CD8-positive, alpha-beta memory T cell (primary cell): ENCODE measurements at regions not wholly inside any gene's neighbourhood (a gene's known extent, or its start where the extent isn't known, plus 50 kb on each side); places are given as distances from the start of the nearest gene placed in this dataset.

ENCODE experiments used
- CTCF ChIA-PET: fragments of 350-600 bp; sonication (Branson Sonifier 250); formaldehyde crosslinking; loops from one replicate; lab custom pipeline; 2021; ENCODE audit warnings: antibody characterized with exemption; lab: Charles Lee
- POLR2A ChIA-PET: fragments of 350-600 bp; sonication (Branson Sonifier 250); formaldehyde crosslinking; loops from one replicate; lab custom pipeline; 2021; ENCODE audit warnings: antibody characterized with exemption; lab: Charles Lee
- DNase-seq, 5 donors: peaks; one replicate each; pipeline versions ENCODE4 v3.0.0 to v3.0.0-alpha.2; 2020 to 2022; ENCODE audit warnings: mixed read lengths in 1 of 5
- H3K27ac ChIP-seq: one replicate; pipeline ENCODE4 v1.7.0; 2013; ENCODE audit warnings: low read depth, mild to moderate bottlenecking, low read length, moderate library complexity
- H3K27me3 ChIP-seq: 2 replicates; pipeline ENCODE4 v1.7.0; 2013; ENCODE audit warnings: low read length, mild to moderate bottlenecking; ENCODE audit not compliant: insufficient read depth, poor library complexity, severe bottlenecking
- H3K36me3 ChIP-seq: 2 replicates; pipeline ENCODE4 v1.7.0; 2013; ENCODE audit warnings: mild to moderate bottlenecking, low read length, moderate library complexity; ENCODE audit not compliant: insufficient read depth
- H3K4me1 ChIP-seq: 2 replicates; pipeline ENCODE4 v1.7.0; 2013; ENCODE audit warnings: mild to moderate bottlenecking, low read length, moderate library complexity; ENCODE audit not compliant: insufficient read depth
- H3K4me3 ChIP-seq: 2 replicates; pipeline ENCODE4 v1.7.0; 2013; ENCODE audit warnings: mild to moderate bottlenecking, low read length
- H3K9me3 ChIP-seq: 2 replicates; pipeline ENCODE4 v1.7.0; 2013; ENCODE audit warnings: mild to moderate bottlenecking, low read length
- H3K27ac Mint-ChIP-seq, 8 donors: one replicate each; pipeline ENCODE4 v1.8.0; 2020 to 2021; ENCODE audit warnings: mixed read lengths in 8 of 8, mild to moderate bottlenecking in 6 of 8, inconsistent platforms in 3 of 8, moderate library complexity in 3 of 8
- H3K27me3 Mint-ChIP-seq, 2 donors: one replicate each; pipeline ENCODE4 v1.8.0; 2020 to 2021; ENCODE audit warnings: mixed read lengths in 2 of 2, mild to moderate bottlenecking in 1 of 2, moderate library complexity in 1 of 2
- H3K36me3 Mint-ChIP-seq, 3 donors: one replicate each; pipeline ENCODE4 v1.8.0; 2020 to 2021; ENCODE audit warnings: mixed read lengths in 3 of 3, inconsistent platforms in 1 of 3, mild to moderate bottlenecking in 1 of 3
- H3K4me1 Mint-ChIP-seq, 3 donors: one replicate each; pipeline ENCODE4 v1.8.0; 2020 to 2021; ENCODE audit warnings: mixed read lengths in 3 of 3, inconsistent platforms in 1 of 3, mild to moderate bottlenecking in 1 of 3
- H3K4me3 Mint-ChIP-seq, 7 donors: one replicate each; pipeline ENCODE4 v1.8.0; 2020 to 2021; ENCODE audit warnings: mixed read lengths in 7 of 7, mild to moderate bottlenecking in 6 of 7, moderate library complexity in 4 of 7, inconsistent platforms in 2 of 7
- H3K9me3 Mint-ChIP-seq, 5 donors: one replicate each; pipeline ENCODE4 v1.8.0; 2020 to 2022; ENCODE audit warnings: mixed read lengths in 5 of 5, mild to moderate bottlenecking in 3 of 5, moderate library complexity in 2 of 5, inconsistent platforms in 1 of 5

DNA sequence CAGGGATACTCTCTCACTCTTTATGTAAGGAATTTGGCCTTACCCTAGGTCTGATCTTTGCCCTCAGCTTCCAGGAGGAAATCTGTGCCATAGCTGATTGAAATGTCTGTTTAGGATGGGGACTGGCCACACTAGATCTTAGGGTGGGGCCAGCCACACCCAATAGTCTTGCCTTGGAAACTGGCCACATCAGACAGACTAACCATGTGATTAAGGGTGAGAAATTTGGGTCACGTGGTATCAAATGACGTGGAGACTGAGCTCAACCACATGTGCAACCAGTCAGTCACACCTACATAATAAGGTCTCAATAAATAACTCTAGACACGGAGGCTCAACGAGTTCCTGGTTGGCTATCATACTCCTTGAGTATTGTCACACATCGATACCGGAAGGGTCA is 113.5 kb downstream of the CNTN3 start:
- Histone ChIP-seq H3K4me3 (no peak overlapping the region), H3K27me3 (no peaks in the 10 kb centered on the region), H3K36me3 (no peaks in the 10 kb centered on the region), H3K27ac (no peak overlapping the region), H3K9me3 (no peaks in the 10 kb centered on the region), H3K4me1 (no peaks in the 10 kb centered on the region)
- peaks cover 4 to 32% (median 11%) of the 10 kb centered on the region in 5 donors for H3K9me3 Mint-ChIP-seq
- no peak overlapping the region for H3K27ac Mint-ChIP-seq
- H3K27me3 Mint-ChIP-seq = no peaks in the 10 kb centered on the region
- no peak overlapping the region for H3K4me3 Mint-ChIP-seq
- CTCF ChIA-PET = no interaction called here
- H3K36me3 Mint-ChIP-seq = no peaks in the 10 kb centered on the region
- DNase-seq = no peak
- POLR2A ChIA-PET = no interaction called here
- no peaks in the 10 kb centered on the region for H3K4me1 Mint-ChIP-seq

DNA sequence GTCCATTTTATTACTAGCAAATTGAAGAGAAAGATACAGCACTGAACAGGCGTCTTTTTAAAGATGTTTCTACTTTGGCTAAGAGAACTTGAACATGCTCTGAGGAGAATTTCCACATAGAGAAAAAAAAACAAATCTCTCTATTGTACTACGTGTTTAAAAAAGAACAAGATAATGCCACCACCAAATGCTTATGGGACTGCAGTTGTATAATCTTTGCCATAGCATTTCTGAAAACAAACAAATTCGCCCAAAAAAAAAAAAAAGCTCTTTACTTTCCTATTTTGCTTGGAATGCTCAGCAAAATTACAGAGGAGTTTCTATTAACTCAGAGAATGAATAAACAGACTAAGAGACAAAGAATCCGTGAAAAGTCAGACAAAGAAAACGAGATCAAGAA is 114.2 kb downstream of the CNTN3 start:
- Mint-ChIP-seq H3K9me3 (peaks cover 3 to 30% (median 11%) of the 10 kb centered on the region in 5 donors), H3K4me1 (no peaks in the 10 kb centered on the region), H3K36me3 (no peaks in the 10 kb centered on the region), H3K27me3 (no peaks in the 10 kb centered on the region), H3K4me3 (no peak overlapping the region), H3K27ac (no peak overlapping the region)
- H3K27me3 ChIP-seq = no peaks in the 10 kb centered on the region
- H3K9me3 ChIP-seq = no peaks in the 10 kb centered on the region
- POLR2A ChIA-PET = no interaction called here
- CTCF ChIA-PET = no interaction called here
- H3K4me1 ChIP-seq = no peaks in the 10 kb centered on the region
- DNase-seq = no peak
- no peak overlapping the region for H3K4me3 ChIP-seq
- no peaks in the 10 kb centered on the region for H3K36me3 ChIP-seq
- no peak overlapping the region for H3K27ac ChIP-seq

DNA sequence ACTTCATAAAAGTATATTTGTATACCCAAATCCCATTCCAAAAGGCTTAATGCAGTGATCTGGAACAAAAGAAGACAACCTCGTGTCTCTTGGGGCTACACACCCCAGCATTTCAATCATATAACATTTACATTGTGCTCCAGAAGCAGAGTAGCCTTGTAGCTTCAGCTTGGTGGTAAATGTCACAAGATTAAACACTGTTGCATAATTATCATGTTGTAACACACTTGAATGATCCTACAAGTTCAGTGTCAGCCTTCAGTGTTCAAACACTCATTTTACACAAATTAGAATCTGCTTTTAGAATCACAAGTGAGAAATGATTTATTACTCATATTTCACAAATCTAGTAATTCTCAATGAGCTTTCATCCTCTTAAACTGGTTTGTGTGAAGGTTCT is 122.6 kb downstream of the CNTN3 start:
- Mint-ChIP-seq H3K4me3 (no peak overlapping the region), H3K9me3 (peaks cover 0 to 14% (median 3%) of the 10 kb centered on the region in 5 donors), H3K36me3 (no peaks in the 10 kb centered on the region), H3K27ac (no peak overlapping the region), H3K4me1 (no peaks in the 10 kb centered on the region), H3K27me3 (no peaks in the 10 kb centered on the region)
- Histone ChIP-seq H3K9me3 (no peaks in the 10 kb centered on the region), H3K27me3 (no peaks in the 10 kb centered on the region), H3K4me1 (no peaks in the 10 kb centered on the region), H3K27ac (no peak overlapping the region), H3K4me3 (no peak overlapping the region), H3K36me3 (no peaks in the 10 kb centered on the region)
- POLR2A ChIA-PET = no interaction called here
- CTCF ChIA-PET = no interaction called here
- no peak for DNase-seq

DNA sequence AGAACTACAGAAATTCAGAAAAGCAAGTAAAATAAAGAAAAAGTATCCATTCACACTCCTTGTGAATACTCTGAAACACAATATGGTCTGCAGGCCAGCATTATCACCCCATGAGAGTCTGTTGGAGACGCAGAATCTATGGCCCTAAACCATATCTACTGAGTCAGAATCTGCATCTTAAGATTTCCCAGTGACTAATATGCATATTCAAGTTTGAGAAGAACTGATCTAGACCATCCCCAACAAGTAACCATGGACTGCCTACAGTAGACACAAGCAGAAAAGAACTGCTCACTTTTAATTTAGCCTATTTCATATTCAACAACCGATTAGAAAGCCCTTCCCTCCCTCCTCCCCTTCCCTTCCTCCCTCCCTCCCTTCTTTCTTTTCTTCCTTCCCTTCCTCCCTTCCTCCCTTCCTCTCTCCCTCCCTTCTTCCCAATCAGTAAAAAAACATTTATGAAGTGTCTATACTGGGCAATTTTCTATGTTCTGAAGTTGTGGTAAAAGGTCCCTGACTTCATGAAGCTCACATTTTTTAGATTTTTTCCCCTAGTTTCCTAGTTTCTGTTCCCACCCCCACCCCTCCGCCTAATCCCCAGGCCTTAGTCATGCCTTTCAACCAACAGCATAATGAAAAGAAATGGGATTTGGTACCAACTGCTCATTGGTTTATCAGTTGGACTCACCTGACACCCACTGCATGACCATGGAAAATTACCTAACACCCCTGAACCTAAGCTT is 125.2 kb downstream of the CNTN3 start:
- peaks cover 2 to 19% (median 8%) of the 10 kb centered on the region in 5 donors for H3K9me3 Mint-ChIP-seq

DNA sequence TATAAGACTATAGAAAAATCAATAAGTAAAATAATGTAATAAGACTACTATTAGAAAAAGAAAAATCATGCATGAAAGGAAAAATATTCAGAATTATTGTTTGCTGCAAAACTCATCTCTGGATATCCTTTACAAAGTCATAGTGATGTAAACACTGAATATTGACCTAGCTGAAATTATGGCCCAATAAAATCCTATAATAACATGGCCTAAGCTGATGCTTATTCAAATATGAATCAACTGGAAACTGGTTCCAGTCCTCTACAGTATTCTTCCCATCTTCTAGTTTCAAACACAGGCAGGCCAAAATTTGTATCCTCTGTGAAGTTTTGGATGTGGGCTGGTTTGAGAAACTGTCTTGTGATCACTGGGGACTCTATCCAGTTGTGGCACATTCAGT is 134.5 kb downstream of the CNTN3 start:
- no peaks in the 10 kb centered on the region for H3K4me1 ChIP-seq
- no peaks in the 10 kb centered on the region for H3K36me3 Mint-ChIP-seq
- H3K4me3 Mint-ChIP-seq = no peak overlapping the region
- ChIA-PET CTCF (no interaction called here), POLR2A (no interaction called here)
- no peaks in the 10 kb centered on the region for H3K27me3 ChIP-seq
- H3K27me3 Mint-ChIP-seq = no peaks in the 10 kb centered on the region
- H3K9me3 ChIP-seq = no peaks in the 10 kb centered on the region
- H3K27ac Mint-ChIP-seq = no peak overlapping the region
- H3K27ac ChIP-seq = no peak overlapping the region
- H3K4me3 ChIP-seq = no peak overlapping the region
- H3K9me3 Mint-ChIP-seq = peaks cover 5 to 34% (median 14%) of the 10 kb centered on the region in 5 donors
- H3K4me1 Mint-ChIP-seq = no peaks in the 10 kb centered on the region
- no peaks in the 10 kb centered on the region for H3K36me3 ChIP-seq
- no peak for DNase-seq

More for the DNA sequence above, 125.2 kb downstream of the CNTN3 start:
- CTCF ChIA-PET = no interaction called here
- H3K27ac ChIP-seq = no peak overlapping the region
- H3K4me1 ChIP-seq = no peaks in the 10 kb centered on the region
- H3K27me3 Mint-ChIP-seq = no peaks in the 10 kb centered on the region
- H3K36me3 Mint-ChIP-seq = no peaks in the 10 kb centered on the region
- H3K4me3 ChIP-seq = no peak overlapping the region
- no peak overlapping the region for H3K4me3 Mint-ChIP-seq
- POLR2A ChIA-PET = no interaction called here
- no peaks in the 10 kb centered on the region for H3K9me3 ChIP-seq
- DNase-seq = no peak
- no peaks in the 10 kb centered on the region for H3K36me3 ChIP-seq
- no peaks in the 10 kb centered on the region for H3K4me1 Mint-ChIP-seq
- H3K27ac Mint-ChIP-seq = no peak overlapping the region
- no peaks in the 10 kb centered on the region for H3K27me3 ChIP-seq

- Histone ChIP-seq H3K27me3 (no peaks in the 10 kb centered on the region), H3K4me3 (no peak overlapping the region), H3K9me3 (no peaks in the 10 kb centered on the region), H3K36me3 (no peaks in the 10 kb centered on the region), H3K4me1 (no peaks in the 10 kb centered on the region), H3K27ac (no peak overlapping the region)
- POLR2A ChIA-PET = no interaction called here
- Mint-ChIP-seq H3K4me1 (no peaks in the 10 kb centered on the region), H3K4me3 (no peak overlapping the region), H3K27me3 (no peaks in the 10 kb centered on the region), H3K27ac (no peak overlapping the region), H3K9me3 (peaks cover 5 to 38% (median 10%) of the 10 kb centered on the region in 5 donors), H3K36me3 (no peaks in the 10 kb centered on the region)
- CTCF ChIA-PET = no interaction called here
- no peak for DNase-seq
These were observed 144.1 kb downstream of the CNTN3 start for GRCh38 chr3:74470313-74470712.

DNA sequence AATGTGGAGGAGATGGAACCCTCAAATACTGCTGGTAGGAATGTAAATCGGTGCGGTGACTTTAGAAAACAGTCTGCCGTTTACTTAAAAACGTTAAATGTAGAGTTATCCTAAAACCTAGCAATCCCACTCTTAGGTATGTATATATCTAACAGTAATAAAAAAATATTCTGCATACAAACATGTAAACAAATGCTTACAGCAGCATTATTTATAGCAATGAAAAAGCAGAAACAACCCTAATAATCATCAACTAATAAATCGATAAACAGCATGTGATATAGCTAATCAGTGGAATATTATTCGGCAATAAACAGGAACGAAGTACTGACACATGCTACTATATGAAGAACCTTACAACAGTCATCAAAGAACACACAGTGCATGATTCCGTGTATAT is 144.7 kb downstream of the CNTN3 start:
- Mint-ChIP-seq H3K27me3 (no peaks in the 10 kb centered on the region), H3K4me1 (no peaks in the 10 kb centered on the region), H3K9me3 (peaks cover 5 to 38% (median 10%) of the 10 kb centered on the region in 5 donors), H3K4me3 (no peak overlapping the region), H3K36me3 (no peaks in the 10 kb centered on the region), H3K27ac (no peak overlapping the region)
- no peaks in the 10 kb centered on the region for H3K36me3 ChIP-seq
- H3K4me1 ChIP-seq = no peaks in the 10 kb centered on the region
- POLR2A ChIA-PET = no interaction called here
- DNase-seq = no peak
- CTCF ChIA-PET = no interaction called here
- no peak overlapping the region for H3K4me3 ChIP-seq
- no peaks in the 10 kb centered on the region for H3K27me3 ChIP-seq
- H3K27ac ChIP-seq = no peak overlapping the region
- no peaks in the 10 kb centered on the region for H3K9me3 ChIP-seq

DNA sequence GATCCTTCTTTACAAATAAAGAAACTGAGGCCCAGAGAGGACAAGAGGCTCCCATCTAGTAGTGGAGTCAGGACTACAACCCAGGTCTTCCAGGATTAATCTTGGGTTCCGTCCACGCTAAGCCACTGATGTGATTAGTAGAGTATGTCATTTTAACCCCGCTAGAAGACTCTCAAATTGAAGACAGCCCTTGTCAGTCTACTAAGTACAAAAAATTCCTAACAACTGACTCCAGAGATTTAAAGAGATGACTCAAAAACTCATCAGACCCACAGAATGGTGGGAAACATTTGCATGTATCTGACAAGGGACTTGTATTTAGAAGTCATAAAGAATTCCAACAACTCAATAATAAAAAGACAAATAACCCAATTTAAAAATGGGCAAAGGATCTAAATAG is 145.3 kb downstream of the CNTN3 start:
- Histone ChIP-seq H3K36me3 (no peaks in the 10 kb centered on the region), H3K27ac (no peak overlapping the region), H3K4me3 (no peak overlapping the region), H3K9me3 (no peaks in the 10 kb centered on the region), H3K27me3 (no peaks in the 10 kb centered on the region), H3K4me1 (no peaks in the 10 kb centered on the region)
- ChIA-PET POLR2A (no interaction called here), CTCF (no interaction called here)
- Mint-ChIP-seq H3K36me3 (no peaks in the 10 kb centered on the region), H3K9me3 (peaks cover 4 to 39% (median 10%) of the 10 kb centered on the region in 5 donors), H3K27ac (no peak overlapping the region), H3K4me3 (no peak overlapping the region), H3K27me3 (no peaks in the 10 kb centered on the region), H3K4me1 (no peaks in the 10 kb centered on the region)
- DNase-seq = no peak
